ENCODE measurements at regions not wholly inside any gene's neighbourhood (a gene's known extent, or its start where the extent isn't known, plus 50 kb on each side); places are given as distances from the start of the nearest gene placed in this dataset.
"Not testable (repeated sequence)": the region's sequence is repeated elsewhere in the genome, so short reads cannot be mapped to it uniquely, and the experiment has no call there.

DNA sequence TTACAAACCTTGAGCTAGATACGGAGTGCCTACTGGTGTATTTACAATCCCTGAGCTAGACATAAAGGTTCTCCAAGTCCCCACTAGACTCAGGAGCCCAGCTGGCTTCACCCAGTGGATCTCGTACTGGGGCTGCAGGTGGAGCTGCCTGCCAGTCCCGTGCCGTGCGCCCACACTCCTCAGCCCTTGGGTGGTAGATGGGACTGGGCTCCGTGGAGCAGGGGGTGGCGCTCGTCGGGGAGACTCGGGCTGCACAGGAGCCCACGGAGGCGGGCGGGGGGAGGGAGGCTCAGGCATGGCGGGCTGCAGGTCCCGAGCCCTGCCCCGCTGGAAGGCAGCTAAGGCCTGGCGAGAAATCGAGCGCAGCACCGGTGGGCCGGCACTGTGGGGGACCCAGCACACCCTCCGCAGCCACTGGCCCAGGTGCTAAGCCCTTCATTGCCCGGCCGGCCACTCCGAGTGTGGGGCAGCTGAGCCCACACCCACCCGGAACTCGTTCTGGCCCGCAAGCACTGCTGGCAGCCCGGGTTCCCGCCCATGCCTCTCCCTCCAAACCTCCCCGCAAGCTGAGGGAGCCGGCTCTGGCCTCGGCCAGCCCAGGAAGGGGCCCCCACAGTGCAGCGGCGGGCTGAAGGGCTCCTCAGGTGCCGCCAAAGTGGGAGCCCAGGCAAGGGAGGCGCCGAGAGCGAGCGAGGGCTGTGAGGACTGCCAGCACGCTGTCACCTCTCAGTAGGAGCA, 164.2 kb upstream of the TEX13C start:
- in situ Hi-C loops (cut with HindIII; ENCODE audit: extremely low pct_ligation_motif_present, low pct_unique_long_range_greater_than_20kb); H3K4me2 ChIP-seq (ENCODE audit: low read depth, low read length); ATAC-seq; H3K36me3 ChIP-seq (replicated peaks in 1 of 2; ENCODE audit: control insufficient read depth in 1 of 2, insufficient read depth in 2 of 2, low read length in 2 of 2); H3K27ac ChIP-seq (ENCODE audit: extremely low read length, insufficient read depth, low read length); H3K4me3 ChIP-seq (replicated peaks in 1 of 3; ENCODE audit: insufficient read depth in 1 of 3, low read depth in 2 of 3, low read length in 3 of 3); CTCF ChIA-PET (ENCODE audit: low intra/inter-chr PET ratio, low total read pairs); H2AFZ ChIP-seq (ENCODE audit: low read length); DNase-seq (ENCODE audit: low spot score); intact Hi-C loops (cut with micrococcal nuclease; ENCODE audit: unreplicated experiment); BruUV-seq (replicated peaks); POLR2A ChIA-PET; H3K9ac ChIP-seq (ENCODE audit: insufficient read depth, low read depth, low read length); H3K9me3 ChIP-seq (ENCODE audit: low read length); H3K27me3 ChIP-seq (ENCODE audit: control insufficient read depth in 1 of 2, insufficient read depth in 2 of 2, low read length in 2 of 2); H3K4me1 ChIP-seq (ENCODE audit: insufficient read depth, low read length); H4K20me1 ChIP-seq (ENCODE audit: insufficient read depth, low read length); FAIRE-seq; H3K79me2 ChIP-seq (ENCODE audit: insufficient read depth, low read length): not testable (repeated sequence)
- WGBS (ENCODE audit: low lambda C conversion rate): 80% methylated on average over 1 of the region's 41 CpGs

DNA sequence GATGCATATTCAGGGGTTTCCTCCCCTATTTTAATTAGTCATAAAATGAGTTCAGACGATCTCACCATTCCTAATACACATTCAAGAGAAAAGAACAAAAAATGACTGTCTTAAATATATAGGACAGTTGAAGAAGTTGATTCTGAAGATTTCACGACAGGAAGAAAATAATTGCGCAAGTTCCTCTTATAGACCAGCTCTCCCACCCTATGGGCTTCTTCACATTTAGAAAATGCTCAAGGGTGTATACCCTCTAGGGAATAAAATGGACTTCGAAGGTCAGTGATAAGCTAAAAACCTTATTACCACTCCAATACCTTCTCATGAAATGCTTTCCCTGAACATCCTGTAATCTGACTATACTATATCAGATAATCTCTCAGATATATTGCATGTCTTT, 149.2 kb upstream of the TEX13C start:
- Histone ChIP-seq H3K9ac (ENCODE audit: insufficient read depth, low read depth, low read length) (no peak overlapping the region), H4K20me1 (ENCODE audit: insufficient read depth, low read length) (no peaks in the 10 kb centered on the region), H3K4me3 (replicated peaks in 1 of 3; ENCODE audit: insufficient read depth in 1 of 3, low read depth in 2 of 3, low read length in 3 of 3) (no peak overlapping the region), H3K9me3 (ENCODE audit: low read length) (no peaks in the 10 kb centered on the region), H3K36me3 (replicated peaks in 1 of 2; ENCODE audit: control insufficient read depth in 1 of 2, insufficient read depth in 2 of 2, low read length in 2 of 2) (no peaks in the 10 kb centered on the region), H3K4me1 (ENCODE audit: insufficient read depth, low read length) (no peaks in the 10 kb centered on the region), H2AFZ (ENCODE audit: low read length) (no peak overlapping the region), H3K27me3 (ENCODE audit: control insufficient read depth in 1 of 2, insufficient read depth in 2 of 2, low read length in 2 of 2) (no peaks in the 10 kb centered on the region), H3K79me2 (ENCODE audit: insufficient read depth, low read length) (no peaks in the 10 kb centered on the region), H3K27ac (ENCODE audit: extremely low read length, insufficient read depth, low read length) (no peak overlapping the region), H3K4me2 (ENCODE audit: low read depth, low read length) (no peak overlapping the region)
- in situ Hi-C loops (cut with HindIII; ENCODE audit: extremely low pct_ligation_motif_present, low pct_unique_long_range_greater_than_20kb) (no loop called here), intact Hi-C loops (cut with micrococcal nuclease; ENCODE audit: unreplicated experiment) (no loop called here)
- WGBS (ENCODE audit: low lambda C conversion rate): 2% methylated on average over 4 of the region's 4 CpGs
- FAIRE-seq (no peak), DNase-seq (ENCODE audit: low spot score) (no peak), ATAC-seq (no peak)
- POLR2A ChIA-PET: no interaction called here
- CTCF ChIA-PET (ENCODE audit: low intra/inter-chr PET ratio, low total read pairs): no interaction called here
- no TSS peak for BruUV-seq (replicated peaks)
- TF ChIP-seq DPF2 (CRISPR knock-in tag; IDR thresholded peaks at IDR 0.05; ENCODE audit: borderline replicate concordance, low read depth) (no peak), ZFP36L1 (CRISPR knock-in tag; IDR thresholded peaks at IDR 0.05) (no peak), ZMYM3 (CRISPR knock-in tag; IDR thresholded peaks at IDR 0.05) (no peak), ZBTB20 (CRISPR knock-in tag; IDR thresholded peaks at IDR 0.05; ENCODE audit: borderline replicate concordance, low read depth) (no peak), ZNF75D (CRISPR knock-in tag; IDR thresholded peaks at IDR 0.05; ENCODE audit: borderline replicate concordance) (no peak), DR1 (CRISPR knock-in tag; IDR thresholded peaks at IDR 0.05) (no peak), ZSCAN25 (CRISPR knock-in tag; IDR thresholded peaks at IDR 0.05) (no peak)
